IgD-negative memory B cell (primary cell): ENCODE measurements at regions not wholly inside any gene's neighbourhood (a gene's known extent, or its start where the extent isn't known, plus 50 kb on each side); places are given as distances from the start of the nearest gene placed in this dataset.

Experiments
- H3K27ac Mint-ChIP-seq, 3 donors: one replicate each; pipeline ENCODE4 v1.8.0; 2020 to 2022; ENCODE audit warnings: mild to moderate bottlenecking in 3 of 3, mixed read lengths in 3 of 3, moderate library complexity in 1 of 3
- H3K27me3 Mint-ChIP-seq: one replicate; pipeline ENCODE4 v1.8.0; 2021; ENCODE audit warnings: mixed read lengths
- H3K36me3 Mint-ChIP-seq: one replicate; pipeline ENCODE4 v1.8.0; 2020; ENCODE audit warnings: mild to moderate bottlenecking, mixed read lengths
- H3K4me1 Mint-ChIP-seq, 3 donors: one replicate each; pipeline ENCODE4 v1.8.0; 2020 to 2022; ENCODE audit warnings: mixed read lengths in 3 of 3, mild to moderate bottlenecking in 1 of 3
- H3K4me3 Mint-ChIP-seq, 4 donors: one replicate each; pipeline ENCODE4 v1.8.0; 2020 to 2022; ENCODE audit warnings: mild to moderate bottlenecking in 4 of 4, mixed read lengths in 4 of 4, moderate library complexity in 3 of 4
- H3K9me3 Mint-ChIP-seq, 3 donors: one replicate each; pipeline ENCODE4 v1.8.0; 2020 to 2021; ENCODE audit warnings: mixed read lengths in 3 of 3, mild to moderate bottlenecking in 1 of 3

GRCh38 chrX:5536261-5536660 is 692.4 kb downstream of the NLGN4X start:
- Mint-ChIP-seq H3K27me3 (no peaks in the 10 kb centered on the region), H3K9me3 (peaks cover 0 to 4% (median 2%) of the 10 kb centered on the region in 3 donors), H3K36me3 (no peaks in the 10 kb centered on the region), H3K4me3 (no peak overlapping the region), H3K27ac (no peak overlapping the region), H3K4me1 (no peaks in the 10 kb centered on the region)

GRCh38 chrX:5528057-5528456 is 700.6 kb downstream of the NLGN4X start:
- Mint-ChIP-seq H3K27ac (no peak overlapping the region), H3K36me3 (no peaks in the 10 kb centered on the region)

GRCh38 chrX:5526191-5526590 is 702.5 kb downstream of the NLGN4X start:
- Mint-ChIP-seq H3K27me3 (no peaks in the 10 kb centered on the region), H3K27ac (no peak overlapping the region), H3K9me3 (peaks cover 0 to 3% (median 2%) of the 10 kb centered on the region in 3 donors), H3K4me3 (no peak overlapping the region), H3K4me1 (no peaks in the 10 kb centered on the region), H3K36me3 (no peaks in the 10 kb centered on the region)

More at GRCh38 chrX:5528057-5528456, 700.6 kb downstream of the NLGN4X start:
- Mint-ChIP-seq H3K27me3 (no peaks in the 10 kb centered on the region), H3K4me1 (no peaks in the 10 kb centered on the region), H3K4me3 (no peak overlapping the region), H3K9me3 (peaks cover 0 to 3% (median 2%) of the 10 kb centered on the region in 3 donors)

GRCh38 chrX:5490786-5491563 is 737.7 kb downstream of the NLGN4X start:
- Mint-ChIP-seq H3K27ac (no peak overlapping the region), H3K4me3 (no peak overlapping the region), H3K36me3 (no peaks in the 10 kb centered on the region), H3K27me3 (no peaks in the 10 kb centered on the region), H3K9me3 (peaks cover 1 to 12% (median 4%) of the 10 kb centered on the region in 3 donors), H3K4me1 (no peaks in the 10 kb centered on the region)

GRCh38 chrX:5474282-5474681 is 754.4 kb downstream of the NLGN4X start:
- no peaks in the 10 kb centered on the region for H3K4me1 Mint-ChIP-seq
- H3K27ac Mint-ChIP-seq: no peak overlapping the region
- H3K9me3 Mint-ChIP-seq: peaks cover 0 to 20% (median 10%) of the 10 kb centered on the region in 3 donors
- H3K27me3 Mint-ChIP-seq: peaks cover 2% of the 10 kb centered on the region
- H3K4me3 Mint-ChIP-seq: no peak overlapping the region
- peaks cover 2% of the 10 kb centered on the region for H3K36me3 Mint-ChIP-seq

GRCh38 chrX:5458300-5458842 is 770.3 kb downstream of the NLGN4X start:
- Mint-ChIP-seq H3K4me1 (no peaks in the 10 kb centered on the region), H3K4me3 (no peak overlapping the region), H3K36me3 (no peaks in the 10 kb centered on the region), H3K27ac (no peak overlapping the region), H3K9me3 (peaks cover 0 to 3% (median 0%) of the 10 kb centered on the region in 3 donors), H3K27me3 (no peaks in the 10 kb centered on the region)

- H3K9me3 Mint-ChIP-seq: no peaks in the 10 kb centered on the region
- H3K36me3 Mint-ChIP-seq: no peaks in the 10 kb centered on the region
- H3K27me3 Mint-ChIP-seq: no peaks in the 10 kb centered on the region
- H3K27ac Mint-ChIP-seq: no peak overlapping the region
- H3K4me3 Mint-ChIP-seq: no peak overlapping the region
- no peaks in the 10 kb centered on the region for H3K4me1 Mint-ChIP-seq
Measured at GRCh38 chrX:5449323-5449722, 779.3 kb downstream of the NLGN4X start.

- Mint-ChIP-seq H3K4me3 (no peak overlapping the region), H3K27me3 (no peaks in the 10 kb centered on the region), H3K4me1 (no peaks in the 10 kb centered on the region), H3K36me3 (no peaks in the 10 kb centered on the region), H3K27ac (no peak overlapping the region), H3K9me3 (peaks cover 0 to 5% (median 3%) of the 10 kb centered on the region in 3 donors)
Measured at GRCh38 chrX:5431823-5432222, 796.8 kb downstream of the NLGN4X start.

- Mint-ChIP-seq H3K9me3 (peaks cover 0 to 5% (median 5%) of the 10 kb centered on the region in 3 donors), H3K36me3 (no peaks in the 10 kb centered on the region), H3K27me3 (no peaks in the 10 kb centered on the region), H3K27ac (no peak overlapping the region), H3K4me1 (no peaks in the 10 kb centered on the region), H3K4me3 (no peak overlapping the region)
Measured at GRCh38 chrX:5425119-5425518, 803.5 kb downstream of the NLGN4X start.

GRCh38 chrX:5417381-5417780 is 811.3 kb downstream of the NLGN4X start:
- Mint-ChIP-seq H3K27me3 (no peaks in the 10 kb centered on the region), H3K27ac (no peak overlapping the region), H3K4me1 (no peaks in the 10 kb centered on the region), H3K4me3 (no peak overlapping the region), H3K9me3 (peaks cover 0 to 7% (median 0%) of the 10 kb centered on the region in 3 donors), H3K36me3 (no peaks in the 10 kb centered on the region)

GRCh38 chrX:5415738-5416137 is 812.9 kb downstream of the NLGN4X start:
- Mint-ChIP-seq H3K36me3 (no peaks in the 10 kb centered on the region), H3K4me1 (no peaks in the 10 kb centered on the region), H3K9me3 (peaks cover 0 to 6% (median 5%) of the 10 kb centered on the region in 3 donors), H3K27ac (no peak overlapping the region), H3K4me3 (no peak overlapping the region), H3K27me3 (no peaks in the 10 kb centered on the region)

- H3K27ac Mint-ChIP-seq: no peak overlapping the region
- H3K9me3 Mint-ChIP-seq: peaks cover 0 to 11% (median 2%) of the 10 kb centered on the region in 3 donors
- H3K36me3 Mint-ChIP-seq: no peaks in the 10 kb centered on the region
- no peaks in the 10 kb centered on the region for H3K4me1 Mint-ChIP-seq
- H3K27me3 Mint-ChIP-seq: no peaks in the 10 kb centered on the region
- H3K4me3 Mint-ChIP-seq: no peak overlapping the region
Measured at GRCh38 chrX:5409106-5409505, 819.6 kb downstream of the NLGN4X start.

- no peaks in the 10 kb centered on the region for H3K36me3 Mint-ChIP-seq
- no peaks in the 10 kb centered on the region for H3K27me3 Mint-ChIP-seq
- no peak overlapping the region for H3K4me3 Mint-ChIP-seq
- no peaks in the 10 kb centered on the region for H3K9me3 Mint-ChIP-seq
- H3K27ac Mint-ChIP-seq: no peak overlapping the region
- no peaks in the 10 kb centered on the region for H3K4me1 Mint-ChIP-seq
Measured at GRCh38 chrX:5402461-5402860, 826.2 kb downstream of the NLGN4X start.

- Mint-ChIP-seq H3K27me3 (no peaks in the 10 kb centered on the region), H3K36me3 (no peaks in the 10 kb centered on the region), H3K4me1 (no peaks in the 10 kb centered on the region), H3K9me3 (peaks cover 0 to 4% (median 1%) of the 10 kb centered on the region in 3 donors), H3K27ac (no peak overlapping the region), H3K4me3 (no peak overlapping the region)
Measured at GRCh38 chrX:5399403-5399802, 829.3 kb downstream of the NLGN4X start.

GRCh38 chrX:5397409-5397808 is 831.3 kb downstream of the NLGN4X start:
- Mint-ChIP-seq H3K27ac (no peak overlapping the region), H3K27me3 (no peaks in the 10 kb centered on the region), H3K4me3 (no peak overlapping the region), H3K4me1 (no peaks in the 10 kb centered on the region), H3K36me3 (no peaks in the 10 kb centered on the region), H3K9me3 (peaks cover 0 to 4% (median 1%) of the 10 kb centered on the region in 3 donors)

- Mint-ChIP-seq H3K9me3 (peaks cover 6 to 15% (median 6%) of the 10 kb centered on the region in 3 donors), H3K27me3 (no peaks in the 10 kb centered on the region), H3K4me1 (peaks cover 2 to 5% (median 4%) of the 10 kb centered on the region in 3 donors), H3K27ac (no peak overlapping the region), H3K4me3 (no peak overlapping the region), H3K36me3 (no peaks in the 10 kb centered on the region)
Measured at GRCh38 chrX:5390376-5390775, 838.3 kb downstream of the NLGN4X start.
